ENCODE measurements at regions not wholly inside any gene's neighbourhood (a gene's known extent, or its start where the extent isn't known, plus 50 kb on each side); places are given as distances from the start of the nearest gene placed in this dataset.

DNA sequence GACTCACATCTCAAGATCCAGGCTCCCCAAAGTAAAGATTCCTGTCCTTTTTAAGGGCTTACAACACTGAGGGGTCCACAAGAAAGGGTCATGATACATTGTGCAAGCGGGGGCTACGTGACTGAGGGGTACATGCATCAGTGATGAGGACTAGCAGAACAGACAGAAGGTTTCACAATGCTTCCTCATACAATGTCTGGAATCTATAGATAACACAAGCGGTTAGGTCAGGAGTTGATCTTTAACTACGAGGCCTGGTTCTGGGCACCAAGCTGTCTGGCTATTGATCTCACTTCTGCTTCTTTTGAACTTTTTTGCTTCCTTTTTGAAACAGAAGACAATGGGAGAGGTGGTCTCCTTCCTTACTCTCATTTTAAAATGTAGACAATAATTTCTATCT lies 718.6 kb downstream of the AMY1C start:
- no peaks in the 10 kb centered on the region for H3K4me1 Mint-ChIP-seq
- no peak for DNase-seq
- no peaks in the 10 kb centered on the region for H3K27me3 Mint-ChIP-seq (ENCODE audit: low read depth, poor library complexity)
- H3K9me3 Mint-ChIP-seq, result peaks cover 43% of the 10 kb centered on the region
- TF ChIP-seq, protein P1, sequence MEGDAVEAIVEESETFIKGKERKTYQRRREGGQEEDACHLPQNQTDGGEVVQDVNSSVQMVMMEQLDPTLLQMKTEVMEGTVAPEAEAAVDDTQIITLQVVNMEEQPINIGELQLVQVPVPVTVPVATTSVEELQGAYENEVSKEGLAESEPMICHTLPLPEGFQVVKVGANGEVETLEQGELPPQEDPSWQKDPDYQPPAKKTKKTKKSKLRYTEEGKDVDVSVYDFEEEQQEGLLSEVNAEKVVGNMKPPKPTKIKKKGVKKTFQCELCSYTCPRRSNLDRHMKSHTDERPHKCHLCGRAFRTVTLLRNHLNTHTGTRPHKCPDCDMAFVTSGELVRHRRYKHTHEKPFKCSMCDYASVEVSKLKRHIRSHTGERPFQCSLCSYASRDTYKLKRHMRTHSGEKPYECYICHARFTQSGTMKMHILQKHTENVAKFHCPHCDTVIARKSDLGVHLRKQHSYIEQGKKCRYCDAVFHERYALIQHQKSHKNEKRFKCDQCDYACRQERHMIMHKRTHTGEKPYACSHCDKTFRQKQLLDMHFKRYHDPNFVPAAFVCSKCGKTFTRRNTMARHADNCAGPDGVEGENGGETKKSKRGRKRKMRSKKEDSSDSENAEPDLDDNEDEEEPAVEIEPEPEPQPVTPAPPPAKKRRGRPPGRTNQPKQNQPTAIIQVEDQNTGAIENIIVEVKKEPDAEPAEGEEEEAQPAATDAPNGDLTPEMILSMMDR (IDR thresholded peaks at IDR 0.05), result no peak
- H3K27ac Mint-ChIP-seq, result no peak overlapping the region
- no peak overlapping the region for H3K4me3 Mint-ChIP-seq
- no peaks in the 10 kb centered on the region for H3K36me3 Mint-ChIP-seq (ENCODE audit: low read depth)

DNA sequence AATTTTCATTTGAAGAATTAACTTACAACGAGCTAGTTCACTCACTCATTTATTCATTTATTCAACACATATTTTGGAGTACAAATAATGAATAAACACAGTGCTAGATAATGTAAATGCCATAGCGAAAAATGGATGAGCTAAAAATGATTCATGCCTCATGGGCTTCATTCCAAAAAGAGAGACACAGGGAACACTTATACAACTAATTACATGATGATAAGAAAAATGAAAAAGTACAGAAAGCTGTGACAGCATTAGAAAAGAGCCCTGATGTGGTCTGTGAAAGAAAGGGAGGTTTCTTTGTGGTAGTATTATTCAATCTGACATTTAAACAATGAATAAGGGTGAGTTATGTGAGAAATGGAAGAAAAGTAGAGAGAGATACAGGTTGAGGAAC lies 726.4 kb downstream of the AMY1C start:
- no peaks in the 10 kb centered on the region for H3K27me3 Mint-ChIP-seq (ENCODE audit: low read depth, poor library complexity)
- TF ChIP-seq, protein P1 (IDR thresholded peaks at IDR 0.05), result no peak
- H3K4me1 Mint-ChIP-seq, result no peaks in the 10 kb centered on the region
- H3K27ac Mint-ChIP-seq, result no peak overlapping the region
- H3K36me3 Mint-ChIP-seq (ENCODE audit: low read depth), result no peaks in the 10 kb centered on the region
- no peak overlapping the region for H3K4me3 Mint-ChIP-seq
- no peak for DNase-seq
- no peaks in the 10 kb centered on the region for H3K9me3 Mint-ChIP-seq

DNA sequence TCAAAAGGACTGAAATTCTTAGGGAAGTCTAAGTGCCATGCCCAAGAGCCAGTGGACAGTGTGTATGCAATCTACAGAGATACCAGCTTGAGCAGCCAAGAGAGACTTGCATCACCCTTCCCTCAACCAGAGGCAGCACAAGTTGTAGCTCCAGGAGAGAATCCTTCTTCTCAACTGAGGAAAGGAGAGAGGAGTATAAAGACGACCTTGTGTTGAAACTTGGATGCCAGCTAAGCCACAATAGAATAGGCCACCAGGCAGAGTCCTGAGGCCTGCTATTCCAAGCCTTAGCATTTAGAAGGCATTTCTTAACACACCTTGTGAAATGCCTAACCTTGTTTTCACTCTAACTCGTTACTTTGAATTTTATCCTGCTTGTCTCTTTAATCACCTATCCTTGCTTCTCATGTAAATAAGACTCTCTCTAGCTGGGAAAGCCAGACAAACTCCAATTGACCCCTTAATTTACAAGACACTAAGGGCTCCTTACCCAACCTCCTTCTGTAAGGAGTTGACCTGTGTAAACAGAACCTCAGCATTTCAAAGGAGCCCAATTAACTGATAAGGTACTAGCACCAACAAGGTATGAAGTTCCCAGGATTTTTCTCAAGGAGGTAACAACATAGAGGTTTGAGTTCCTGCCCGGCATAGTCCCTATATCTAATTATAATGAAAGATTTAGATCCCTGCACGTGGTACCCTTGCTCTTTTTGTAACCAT lies 738.8 kb downstream of the AMY1C start:
- DNase-seq, result no peak
- Mint-ChIP-seq H3K4me1 (peaks cover 5% of the 10 kb centered on the region), H3K4me3 (no peak overlapping the region), H3K9me3 (no peaks in the 10 kb centered on the region), H3K27me3 (ENCODE audit: low read depth, poor library complexity) (peaks cover 3% of the 10 kb centered on the region), H3K27ac (no peak overlapping the region), H3K36me3 (ENCODE audit: low read depth) (no peaks in the 10 kb centered on the region)
- TF ChIP-seq, protein P1 (IDR thresholded peaks at IDR 0.05), result no peak

DNA sequence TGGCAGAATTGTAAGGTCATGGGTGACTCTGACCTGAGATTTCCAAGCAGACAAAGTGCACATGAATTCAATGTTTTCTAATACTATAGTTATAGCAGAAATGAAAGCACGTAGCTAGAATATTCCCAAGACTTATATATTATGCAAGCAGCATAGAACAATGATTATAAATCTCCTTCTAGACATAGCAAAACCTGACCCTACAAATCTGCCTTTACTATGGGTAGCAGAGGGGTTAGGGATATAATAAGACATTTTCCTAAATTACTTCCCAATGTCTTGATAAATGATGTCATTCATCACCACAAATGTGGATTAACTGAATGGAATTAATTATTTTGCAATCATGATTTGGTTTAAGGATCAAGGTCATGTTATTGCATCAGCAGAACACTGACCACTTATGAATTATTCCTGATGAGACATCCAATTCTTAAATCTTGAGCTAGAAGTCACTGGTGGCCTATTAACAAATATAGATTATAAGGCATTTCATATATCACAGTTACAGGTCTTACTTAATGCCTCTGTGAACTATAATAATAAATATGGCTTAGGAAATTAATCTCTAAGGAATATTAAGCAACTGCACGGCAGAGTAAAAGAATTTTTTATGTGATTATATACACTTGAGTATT lies 776.6 kb downstream of the AMY1C start:
- no peak for DNase-seq
- Mint-ChIP-seq H3K36me3 (ENCODE audit: low read depth) (no peaks in the 10 kb centered on the region), H3K4me3 (no peak overlapping the region), H3K4me1 (no peaks in the 10 kb centered on the region), H3K9me3 (no peaks in the 10 kb centered on the region), H3K27ac (no peak overlapping the region), H3K27me3 (ENCODE audit: low read depth, poor library complexity) (peaks cover 3% of the 10 kb centered on the region)
- TF ChIP-seq, protein P1 (IDR thresholded peaks at IDR 0.05), result no peak

DNA sequence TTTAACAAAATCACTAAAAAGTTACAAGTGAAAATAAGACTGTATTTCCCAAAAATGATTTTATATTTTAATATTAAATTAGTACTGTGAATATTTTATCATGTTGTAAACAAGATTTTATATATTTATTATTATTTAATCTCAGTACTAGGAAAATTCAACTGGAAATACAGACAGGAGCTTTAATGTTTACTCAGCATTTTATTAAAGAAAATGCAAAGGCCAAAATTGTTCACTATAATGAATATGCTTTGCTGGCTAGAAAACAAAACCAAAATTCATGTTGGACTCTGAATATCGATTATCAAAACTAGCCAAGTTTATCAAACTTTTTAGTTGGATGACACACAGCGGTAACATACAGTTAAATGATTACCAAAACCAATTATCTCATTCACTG lies 782.3 kb downstream of the AMY1C start:
- H3K4me3 Mint-ChIP-seq, result no peak overlapping the region
- H3K27me3 Mint-ChIP-seq (ENCODE audit: low read depth, poor library complexity), result peaks cover 3% of the 10 kb centered on the region
- TF ChIP-seq, protein P1 (IDR thresholded peaks at IDR 0.05), result no peak
- no peaks in the 10 kb centered on the region for H3K36me3 Mint-ChIP-seq (ENCODE audit: low read depth)
- no peak for DNase-seq
- no peaks in the 10 kb centered on the region for H3K4me1 Mint-ChIP-seq
- H3K27ac Mint-ChIP-seq, result no peak overlapping the region
- no peaks in the 10 kb centered on the region for H3K9me3 Mint-ChIP-seq

DNA sequence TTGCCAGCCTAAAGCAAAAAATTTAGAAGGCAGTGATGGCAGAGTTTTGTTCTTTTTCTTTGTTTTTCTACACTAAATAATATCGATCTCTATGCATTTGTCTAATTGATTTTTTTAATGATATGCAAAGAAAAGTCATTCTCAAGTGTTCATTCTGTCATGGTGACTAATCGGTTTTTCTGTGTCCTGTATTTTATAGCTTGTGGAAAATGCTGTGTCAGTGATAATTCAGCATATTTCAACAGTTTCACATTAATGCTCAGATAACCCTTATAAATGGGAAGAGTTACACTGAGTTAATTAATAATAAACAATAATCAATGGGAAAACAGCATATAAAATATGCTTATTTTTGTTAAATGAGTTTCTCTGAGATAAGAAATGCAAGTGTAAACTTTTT lies 824.9 kb downstream of the AMY1C start:
- Mint-ChIP-seq H3K36me3 (ENCODE audit: low read depth) (no peaks in the 10 kb centered on the region), H3K4me1 (no peaks in the 10 kb centered on the region), H3K9me3 (peaks cover 2% of the 10 kb centered on the region), H3K4me3 (no peak overlapping the region), H3K27ac (no peak overlapping the region), H3K27me3 (ENCODE audit: low read depth, poor library complexity) (peaks cover 3% of the 10 kb centered on the region)
- TF ChIP-seq, protein P1 (IDR thresholded peaks at IDR 0.05), result no peak
- DNase-seq, result no peak

Measured in nephron progenitor cell (in vitro differentiated cells).